A673 (cell line): ENCODE measurements at regions not wholly inside any gene's neighbourhood (a gene's known extent, or its start where the extent isn't known, plus 50 kb on each side); places are given as distances from the start of the nearest gene placed in this dataset.
"Not testable (repeated sequence)": the region's sequence is repeated elsewhere in the genome, so short reads cannot be mapped to it uniquely, and the experiment has no call there.

ENCODE experiments used
- CTCF ChIP-seq: fragments of 300-800, 200-600 bp; sonication (generic); conservative IDR thresholded peaks from 2 replicates; pipeline ENCODE4 v1.5.1; 2017; ENCODE audit warnings: low read depth, mild to moderate bottlenecking, antibody characterized with exemption, low read length, moderate library complexity, mixed read lengths
- EZH2 ChIP-seq: fragments of 200-600 bp; sonication (generic); IDR thresholded peaks from 2 replicates; pipeline ENCODE4 v1.6.1; 2017; ENCODE audit warnings: borderline replicate concordance, low read depth, mild to moderate bottlenecking, mixed read lengths, antibody characterized with exemption, low read length; ENCODE audit not compliant: poor library complexity, severe bottlenecking

- not testable (repeated sequence) for TF ChIP-seq CTCF, EZH2
Measured at GRCh38 chr5:148741766-148742165, 84.6 kb upstream of the ADRB2 start.
